Left renal pelvis (tissue), 4 donors: ENCODE measurements at regions not wholly inside any gene's neighbourhood (a gene's known extent, or its start where the extent isn't known, plus 50 kb on each side); places are given as distances from the start of the nearest gene placed in this dataset.

ENCODE experiments used
- DNase-seq, 4 donors: peaks; one replicate each; pipeline ENCODE4 v3.0.0-alpha.2; 2013; ENCODE audit warnings: low read depth in 4 of 4, low spot score in 3 of 4

DNA sequence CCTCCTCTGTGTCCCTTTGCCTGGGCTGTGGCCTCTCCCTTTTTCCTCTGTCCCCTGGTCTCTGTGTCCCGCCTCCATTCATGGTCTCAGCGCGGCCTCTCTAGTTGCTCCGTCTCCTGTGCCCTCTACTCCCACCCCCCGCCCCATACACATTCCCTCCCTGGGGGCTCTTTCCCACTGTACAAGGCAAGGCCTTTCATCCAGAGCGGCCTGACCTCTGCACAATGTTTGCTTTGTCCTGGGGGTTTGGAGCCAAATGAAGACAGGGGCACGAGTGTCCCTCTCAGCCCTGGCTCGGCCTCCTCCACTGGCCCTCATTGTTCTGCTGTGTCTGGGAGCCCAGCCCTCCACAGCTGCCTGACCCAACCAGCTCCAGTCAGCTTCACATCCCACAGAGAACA, 678.6 kb downstream of the BCL11B start:
- DNase-seq, result no peak

DNA sequence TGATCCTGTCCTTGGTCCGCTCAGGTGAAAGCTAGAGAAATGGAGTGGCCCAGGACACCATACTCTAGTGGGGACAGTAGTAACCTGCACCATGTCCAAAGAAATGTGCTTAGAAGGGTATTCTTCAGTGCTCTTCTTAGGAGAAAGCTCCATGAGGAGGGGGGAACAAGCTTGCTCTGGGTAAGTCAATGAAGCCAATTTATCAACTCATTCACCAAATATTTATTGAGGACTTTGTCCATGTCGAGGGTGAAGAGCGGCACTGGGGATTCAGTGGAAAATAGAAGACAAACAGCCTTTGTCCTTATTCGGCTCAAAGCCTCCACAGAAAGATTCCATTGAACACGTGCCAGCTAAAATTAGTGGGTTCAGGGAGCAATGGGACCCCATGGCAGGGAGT, 677.8 kb downstream of the BCL11B start:
- DNase-seq, result no peak

DNA sequence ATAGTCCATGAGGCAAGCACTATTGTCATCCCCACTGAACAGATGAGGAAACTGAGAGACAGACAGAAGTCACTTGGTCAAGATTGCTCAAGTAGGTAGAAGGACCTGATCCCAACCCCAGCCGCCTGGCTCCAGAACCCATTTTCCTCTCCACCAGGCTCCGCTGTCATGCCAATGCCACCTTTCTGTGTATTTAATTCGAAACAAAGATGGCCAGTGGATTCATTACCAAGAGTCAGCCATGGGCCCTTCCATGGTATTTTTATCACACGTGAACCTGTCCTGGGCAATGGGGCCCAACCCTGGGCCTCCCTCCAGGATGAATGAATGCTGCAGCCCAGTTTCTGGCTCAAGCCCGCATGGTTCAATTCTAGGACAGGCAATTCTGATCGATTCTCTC, 673.4 kb downstream of the BCL11B start:
- no peak for DNase-seq

DNA sequence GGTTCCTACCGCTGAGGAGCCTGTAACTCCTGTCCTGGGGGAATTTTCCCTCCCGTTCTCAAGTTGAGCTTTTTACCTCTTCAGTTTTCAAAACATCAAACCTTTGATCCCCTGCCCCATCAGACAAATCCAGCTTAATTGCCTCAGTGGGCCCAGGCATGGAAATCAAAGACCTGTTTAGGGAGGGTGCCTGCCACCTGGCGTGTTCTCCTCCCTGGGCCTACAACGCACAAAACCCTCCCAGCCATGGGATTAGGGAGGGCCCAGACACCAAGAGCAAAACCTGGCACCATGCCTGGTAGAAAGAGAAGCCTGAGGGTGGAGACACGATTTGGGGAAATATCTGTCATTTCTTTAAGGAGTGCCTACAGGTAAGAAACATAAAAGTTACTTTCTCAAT, 672.9 kb downstream of the BCL11B start:
- DNase-seq, result no peak

DNA sequence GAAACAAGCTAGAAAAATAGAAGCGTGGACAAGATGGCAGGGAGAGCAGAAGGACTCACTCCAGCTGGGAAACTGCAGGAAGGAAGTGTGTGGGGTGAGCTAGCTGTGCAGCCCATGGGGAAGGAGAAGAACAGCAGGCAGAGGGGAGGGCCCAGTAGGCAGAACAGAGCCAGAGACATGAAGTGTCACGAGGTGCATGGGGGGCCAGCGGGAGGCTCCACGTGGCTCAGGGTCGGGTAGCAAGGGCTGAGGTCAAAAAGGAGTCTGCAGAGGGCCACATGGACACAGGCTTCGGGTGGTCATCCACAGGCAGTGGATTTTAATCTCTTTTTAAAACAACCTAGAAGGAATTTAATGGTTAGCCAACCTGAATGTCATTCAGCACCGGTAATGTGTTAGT, 669.0 kb downstream of the BCL11B start:
- no peak for DNase-seq

DNA sequence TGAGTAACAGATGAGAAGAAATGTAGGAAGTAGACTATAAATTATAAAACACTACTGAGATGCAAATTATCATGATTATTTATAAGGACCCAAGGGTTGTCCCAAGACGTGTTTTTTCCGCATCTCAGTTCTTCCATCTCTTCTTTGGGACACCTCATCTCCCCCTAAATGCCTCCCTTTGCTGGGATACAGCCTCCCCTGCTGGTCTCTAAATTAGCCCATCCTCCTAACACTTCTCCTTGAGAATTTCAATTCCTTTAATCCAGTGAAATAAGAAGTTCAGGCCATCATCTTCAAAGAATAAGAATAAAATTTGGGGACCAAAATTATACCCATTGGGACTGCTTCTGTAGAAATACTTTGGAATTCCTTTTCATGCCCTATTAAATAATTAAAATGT, 667.0 kb downstream of the BCL11B start:
- DNase-seq, result no peak

DNA sequence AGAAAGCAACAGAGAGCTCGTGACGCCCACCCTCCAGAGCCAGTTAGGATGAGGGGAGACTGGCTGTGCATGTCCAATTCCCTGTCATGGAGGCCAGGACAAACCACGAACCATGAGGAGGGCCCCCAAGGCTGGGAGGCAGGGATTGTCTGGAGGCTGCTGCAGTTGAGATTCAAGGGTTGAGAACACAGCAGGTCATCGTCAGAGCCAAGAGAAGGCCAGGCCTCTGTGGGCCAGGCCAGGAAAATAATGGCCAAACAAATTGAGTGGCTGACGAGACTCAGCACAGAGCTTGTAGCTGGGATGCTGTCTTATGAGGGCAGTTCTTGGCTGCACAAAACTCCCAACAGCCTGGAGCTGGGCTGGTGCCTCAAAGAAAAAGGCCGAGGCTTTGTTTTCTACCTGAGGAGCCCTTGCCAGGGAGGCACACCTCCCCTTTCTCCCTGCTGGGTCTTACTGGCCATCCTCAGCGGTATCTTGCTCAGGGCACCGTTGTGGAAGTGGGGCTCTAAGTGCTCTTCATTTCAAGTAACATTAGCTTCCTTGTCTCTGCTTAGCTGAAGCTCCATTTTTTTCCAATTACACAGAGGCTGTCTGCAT, 665.9 kb downstream of the BCL11B start:
- DNase-seq, result no peak

DNA sequence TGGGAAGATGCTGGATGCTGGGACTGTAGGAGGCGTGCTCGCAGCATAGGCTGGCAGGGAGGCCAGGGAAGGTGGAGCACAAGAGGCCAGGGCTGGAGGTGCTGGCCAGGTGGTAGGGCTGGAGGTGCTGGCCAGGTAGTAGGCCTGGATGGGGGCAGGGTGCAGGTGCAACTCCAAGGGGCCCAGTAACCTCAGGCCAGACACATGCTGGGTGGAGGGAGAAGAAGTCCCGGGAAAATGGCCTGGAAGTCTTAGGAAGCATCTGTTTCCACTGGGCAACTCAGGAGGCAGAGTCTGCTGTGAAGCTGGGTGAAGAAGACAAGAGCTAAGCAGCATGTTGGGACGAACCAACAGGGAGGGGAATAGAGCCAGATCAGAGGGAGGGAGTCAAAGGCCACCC, 665.2 kb downstream of the BCL11B start:
- no peak for DNase-seq

DNA sequence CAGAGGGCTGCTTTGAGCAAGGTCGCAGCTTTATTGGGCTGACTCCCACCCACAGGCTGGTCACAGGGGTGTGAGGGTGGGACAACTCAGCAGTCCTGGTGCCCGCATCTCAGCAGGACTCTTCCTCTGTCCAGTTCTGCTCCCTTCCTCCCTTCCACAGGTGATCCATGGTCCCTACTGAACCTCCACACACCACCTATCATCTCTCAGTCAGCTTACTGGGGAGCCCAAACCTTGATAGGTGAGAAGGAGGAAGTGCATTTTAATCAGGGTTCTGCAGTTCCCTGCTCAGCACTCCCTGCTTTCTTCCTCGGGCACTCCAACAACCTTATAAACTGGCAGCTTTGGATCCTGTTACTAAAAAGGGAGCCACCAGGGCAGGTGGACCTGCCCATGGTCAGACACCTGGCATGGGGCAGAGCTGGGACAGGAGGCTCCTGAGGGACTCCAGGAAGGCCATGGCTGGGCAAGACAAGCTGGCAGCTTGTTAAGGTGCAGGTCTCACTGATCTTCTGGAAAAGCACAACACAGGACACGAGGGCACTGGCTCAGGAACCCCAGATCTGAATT, 664.6 kb downstream of the BCL11B start:
- DNase-seq, result no peak

DNA sequence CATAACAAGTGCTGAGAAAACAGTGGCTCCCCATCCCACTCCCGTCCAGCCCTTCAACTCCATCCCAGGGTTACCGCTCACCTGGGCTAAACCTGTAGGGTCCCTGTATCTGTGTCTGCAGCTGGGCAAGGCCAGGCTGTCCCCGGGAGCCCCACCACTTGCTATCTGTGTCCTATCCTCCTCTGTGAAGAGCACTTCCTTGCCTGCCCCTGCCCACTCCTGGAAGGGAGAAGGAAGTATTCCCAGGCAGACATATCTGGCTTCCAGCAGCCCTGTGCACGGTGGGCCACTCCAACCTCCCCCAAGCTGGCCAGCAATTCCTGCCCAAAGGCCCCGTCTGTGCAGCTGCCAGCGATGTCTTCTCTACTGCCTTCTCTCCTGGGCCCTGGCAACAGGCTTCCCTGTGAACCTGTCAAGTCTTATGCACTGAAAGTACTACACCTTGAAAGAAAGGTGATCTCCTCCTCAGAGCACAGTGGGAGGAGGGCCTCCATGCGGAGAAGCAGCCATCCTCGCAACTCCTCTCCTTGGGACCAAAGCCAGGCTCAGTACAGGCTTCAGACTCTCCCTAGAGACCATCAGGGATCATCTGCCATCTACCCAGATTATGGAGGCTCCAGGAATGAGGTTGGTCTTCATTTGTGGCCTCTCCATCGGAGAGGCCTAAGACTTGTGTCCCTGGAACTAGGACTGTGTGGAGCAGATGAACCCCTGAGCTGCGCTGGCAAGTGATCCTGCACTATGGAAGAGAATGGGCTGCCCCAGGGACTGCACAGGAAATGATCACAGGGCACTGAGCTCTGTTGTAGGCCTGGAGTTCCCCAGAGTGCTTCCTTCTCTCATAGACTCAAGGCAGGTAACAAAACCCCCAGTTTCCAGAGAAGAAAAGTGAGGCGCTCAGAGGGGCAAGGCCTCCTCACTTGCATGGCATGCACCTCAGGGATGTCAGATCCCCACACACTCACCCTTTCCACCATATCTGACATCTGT, 663.6 kb downstream of the BCL11B start:
- no peak for DNase-seq

DNA sequence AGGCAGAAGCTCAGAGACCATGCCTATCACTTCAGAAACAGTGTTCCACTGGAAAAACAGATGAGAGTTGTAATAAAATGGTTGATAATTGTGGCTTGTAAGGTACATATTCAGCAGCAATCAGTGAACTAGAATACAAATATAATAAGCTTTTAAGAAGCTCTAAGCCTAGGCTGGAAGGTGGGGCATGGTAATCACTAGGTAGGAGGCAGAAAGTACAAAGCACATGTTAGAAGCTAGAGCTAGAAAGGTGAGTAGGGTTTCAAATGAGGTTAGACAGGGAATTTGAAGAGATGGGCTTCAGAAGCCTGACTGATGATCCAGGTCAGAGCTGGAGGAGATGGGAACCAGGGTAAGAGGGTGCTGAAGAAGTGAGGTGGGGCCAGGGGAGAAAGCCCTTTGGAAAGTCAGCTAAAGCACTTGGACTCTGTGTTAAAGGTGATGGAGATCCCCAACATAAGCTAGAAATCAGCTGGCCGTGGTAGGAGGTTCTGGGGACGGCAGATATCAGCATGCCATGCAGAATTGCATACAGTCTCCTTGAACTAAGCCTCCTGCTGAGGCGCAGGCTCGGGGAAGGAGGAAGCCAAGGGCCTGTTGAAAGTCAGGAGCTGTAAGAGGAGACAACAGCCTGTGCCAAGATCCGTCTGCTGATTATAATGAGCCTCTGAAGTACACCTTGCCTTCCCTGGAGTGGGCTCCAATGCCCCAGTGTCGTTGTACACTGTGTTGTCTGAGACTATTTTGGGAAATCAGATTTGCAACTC, 659.4 kb downstream of the BCL11B start:
- DNase-seq, result no peak

DNA sequence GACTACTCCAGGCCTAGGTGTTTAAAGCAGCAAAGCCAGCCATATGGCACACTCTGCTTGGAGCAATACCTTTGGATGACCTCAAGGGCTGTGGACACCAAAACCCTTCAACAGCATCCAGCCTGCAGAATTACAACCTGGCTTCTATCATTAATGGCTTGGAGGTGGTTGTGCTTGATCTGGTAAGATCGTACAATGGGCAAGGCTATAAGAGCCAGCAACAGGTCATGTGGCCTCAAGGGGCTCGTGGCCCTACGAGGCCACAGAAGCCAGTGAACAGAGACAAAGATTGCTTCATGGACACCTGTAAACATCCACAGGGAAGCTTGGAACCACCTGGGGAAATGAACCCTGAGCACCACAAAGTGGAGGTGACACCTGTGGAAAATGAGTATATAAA, 657.3 kb downstream of the BCL11B start:
- no peak for DNase-seq

DNA sequence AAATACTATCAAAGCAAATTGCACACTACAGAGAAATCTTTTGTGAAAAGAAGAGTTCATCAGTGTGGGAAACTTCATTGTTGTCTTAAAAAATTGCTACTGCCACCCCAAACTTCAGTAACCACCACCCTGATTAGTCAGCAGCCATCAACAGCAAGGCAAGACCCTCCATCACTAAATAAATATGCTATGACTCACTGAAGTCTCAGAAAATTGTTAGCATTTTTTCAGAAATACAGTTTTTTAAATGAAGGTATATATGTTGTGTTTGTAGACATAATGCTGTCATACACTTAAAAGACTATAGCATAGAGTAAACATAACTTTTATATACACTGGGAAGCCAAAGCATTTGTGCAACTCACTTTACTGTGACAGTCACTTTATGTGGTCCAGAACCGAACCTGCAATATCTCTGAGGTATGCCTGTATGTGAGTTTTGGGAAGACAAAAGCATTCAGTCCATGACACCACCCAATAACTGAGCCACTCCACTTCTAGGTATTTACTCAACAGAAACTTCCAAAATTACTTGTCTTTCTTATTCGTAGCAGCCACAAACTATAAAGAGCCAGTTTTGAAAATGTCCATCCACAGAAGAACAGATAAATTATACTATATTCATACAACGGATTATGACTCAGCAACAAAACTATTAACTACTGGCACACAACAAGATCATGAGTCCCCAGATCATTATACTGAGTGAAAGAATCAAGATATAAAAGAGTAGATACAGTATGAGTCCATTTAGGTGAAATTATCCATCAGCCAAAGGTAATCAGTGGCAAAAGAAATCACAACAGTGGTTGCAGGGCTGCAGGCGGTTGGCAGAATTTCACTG, 649.6 kb downstream of the BCL11B start:
- DNase-seq, result no peak

DNA sequence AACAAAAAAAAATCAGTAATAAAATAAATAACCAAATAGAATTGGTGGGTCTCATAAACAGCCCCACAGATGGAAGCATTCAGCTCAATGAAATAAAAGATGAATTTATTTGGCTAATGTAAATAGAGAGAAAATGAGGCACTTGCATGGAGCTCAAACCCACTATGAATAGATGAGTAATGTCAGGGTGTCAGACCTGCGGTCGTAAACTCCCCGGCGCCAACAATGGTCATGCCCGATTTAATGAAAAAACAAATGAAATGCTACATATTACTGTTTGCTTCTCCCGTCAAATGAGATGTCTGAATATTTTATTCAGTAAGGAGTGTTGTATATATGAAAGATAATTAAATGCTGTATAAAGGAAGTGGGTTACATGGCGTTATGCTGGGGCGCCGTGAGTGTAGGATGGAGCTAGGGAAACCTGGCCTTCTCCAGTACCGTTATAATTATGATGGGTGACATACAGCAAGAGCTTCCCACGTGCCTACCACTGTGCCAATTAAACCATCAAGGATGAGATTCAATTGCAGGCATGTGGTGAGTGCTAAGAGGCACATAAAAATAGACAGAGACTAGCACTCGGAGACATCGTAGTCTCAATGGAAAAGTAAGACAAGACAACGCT, 648.1 kb downstream of the BCL11B start:
- no peak for DNase-seq

DNA sequence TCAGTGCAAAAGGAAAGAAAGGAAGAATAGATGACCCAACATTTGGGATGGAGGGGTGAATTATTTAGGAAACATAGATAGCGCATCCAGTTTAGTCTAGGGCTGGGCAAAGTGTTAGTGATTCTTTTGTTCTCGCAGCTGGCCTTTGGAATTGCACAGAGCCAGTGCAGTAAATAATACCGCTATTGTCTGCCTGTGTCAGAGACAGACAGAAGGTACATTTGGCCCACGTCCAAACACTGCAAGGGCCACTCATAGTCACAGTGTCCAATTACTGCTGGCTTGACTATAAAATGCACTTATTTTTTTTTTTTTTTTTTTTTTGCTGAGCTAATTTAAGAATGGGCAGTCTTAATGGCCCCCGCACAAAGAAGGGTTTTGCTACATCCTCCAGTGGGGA, 638.6 kb downstream of the BCL11B start:
- peak in 2 of 4 donors; percentile 14 to 15 for DNase-seq

DNA sequence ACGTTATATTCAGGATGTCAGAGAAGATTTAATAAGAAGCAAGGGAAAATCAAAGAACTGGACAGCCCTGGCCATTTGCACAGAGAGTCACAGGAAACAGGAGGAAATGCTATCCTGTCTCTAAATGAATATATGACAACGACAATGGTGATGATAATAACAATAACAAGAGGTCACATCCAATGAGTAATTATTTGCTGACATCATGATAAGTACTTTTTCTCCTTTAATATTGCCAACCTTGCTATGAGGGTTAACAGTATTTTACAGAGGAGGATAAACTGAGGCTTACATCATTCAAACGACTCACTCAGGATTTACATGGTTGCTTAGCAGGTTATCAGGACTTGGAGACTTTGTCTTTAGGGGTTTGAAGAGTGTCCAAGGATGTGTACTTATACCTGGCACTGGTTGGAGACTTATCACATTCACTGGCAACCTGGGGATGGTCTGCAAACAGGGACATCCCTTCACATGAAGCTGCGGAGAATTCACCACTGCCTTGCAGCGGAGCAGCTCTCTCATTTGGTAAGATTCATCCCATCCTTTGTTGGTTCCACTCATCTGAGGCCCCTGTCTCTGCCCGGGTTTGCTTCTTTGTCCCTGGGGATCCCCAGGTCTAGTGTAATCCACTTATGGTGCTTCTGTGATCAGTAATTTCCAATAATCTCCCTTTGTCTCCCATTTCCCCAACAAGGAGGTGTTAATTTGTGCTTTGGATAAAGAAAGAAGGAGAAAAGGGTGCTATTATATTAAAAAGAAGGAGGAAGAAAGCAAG, 637.8 kb downstream of the BCL11B start:
- no peak for DNase-seq

DNA sequence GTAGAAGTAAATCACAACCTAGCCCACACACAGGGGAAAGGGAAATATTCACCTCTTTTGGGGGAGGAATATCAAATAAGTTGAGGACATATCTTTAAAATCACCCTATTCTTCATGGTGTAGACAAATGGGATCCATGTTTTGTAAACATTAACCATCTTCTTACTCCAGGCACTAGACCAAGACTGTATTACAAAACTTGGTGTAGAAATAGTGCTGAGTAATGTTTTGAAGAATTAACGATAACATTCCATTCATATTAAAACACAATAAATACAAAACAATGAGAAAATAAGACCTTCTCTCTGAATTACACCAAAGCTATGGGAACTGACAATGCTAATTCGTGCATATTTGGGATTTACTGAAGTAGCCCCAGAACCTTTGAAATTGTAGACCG, 633.6 kb downstream of the BCL11B start:
- no peak for DNase-seq

DNA sequence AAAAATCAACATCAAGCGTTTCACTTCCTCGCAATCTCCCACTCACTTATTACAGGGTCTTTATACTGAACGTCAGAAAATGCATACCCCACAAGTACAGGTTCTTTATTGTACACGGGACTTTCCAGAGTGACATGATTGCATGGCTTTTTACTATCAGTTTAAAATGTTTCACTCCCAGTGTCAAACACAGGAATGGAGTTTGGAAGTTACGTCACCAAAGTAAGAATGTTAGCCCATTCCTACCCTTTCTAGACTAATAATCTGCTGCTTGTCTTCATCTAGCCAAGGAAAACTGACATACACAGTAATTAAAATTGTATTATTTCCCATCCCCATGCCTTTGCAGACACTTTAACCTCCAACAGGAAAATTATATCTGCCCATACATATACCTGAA, 624.2 kb downstream of the BCL11B start:
- DNase-seq, result no peak

DNA sequence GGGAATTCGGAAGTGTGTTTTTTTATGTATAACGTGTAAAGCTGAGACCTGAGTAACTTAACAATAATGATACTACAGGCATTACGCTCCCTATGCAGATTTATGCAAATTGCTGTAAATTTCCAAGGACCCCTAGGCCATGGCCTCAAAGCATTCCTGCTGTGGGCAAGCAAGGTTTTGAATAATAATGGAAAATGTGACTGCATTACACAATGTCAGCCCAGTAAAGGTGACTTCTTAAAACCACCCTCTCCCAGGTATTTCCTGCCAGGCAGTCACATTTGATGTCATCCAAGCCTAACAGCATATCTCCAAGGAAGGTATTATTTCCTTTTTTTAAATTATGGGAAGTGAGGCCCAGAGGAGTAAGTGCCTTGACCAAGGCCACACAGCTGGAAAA, 621.0 kb downstream of the BCL11B start:
- no peak for DNase-seq
